Liver (tissue), 8 donors: ENCODE measurements at regions not wholly inside any gene's neighbourhood (a gene's known extent, or its start where the extent isn't known, plus 50 kb on each side); places are given as distances from the start of the nearest gene placed in this dataset.

Source experiments
- DNase-seq: peaks from one replicate; pipeline ENCODE4 v3.0.0-alpha.2; 2017; ENCODE audit warnings: low spot score
- H3K27ac ChIP-seq, 2 donors: one replicate each; pipeline ENCODE4 v1.7.0; 2013; ENCODE audit warnings: inconsistent platforms in 2 of 2, low read length in 2 of 2, control low read depth in 1 of 2, low read depth in 1 of 2, mild to moderate bottlenecking in 1 of 2
- H3K27me3 ChIP-seq, 4 donors: one replicate each; pipeline versions ENCODE4 v1.6.1 to v1.7.0; 2013; ENCODE audit warnings: low read length in 3 of 4, inconsistent platforms in 1 of 4, mild to moderate bottlenecking in 1 of 4, moderate library complexity in 1 of 4; ENCODE audit not compliant: control insufficient read depth in 4 of 4, insufficient read depth in 4 of 4
- H3K36me3 ChIP-seq, 4 donors: one replicate each; pipeline versions ENCODE4 v1.6.1 to v1.7.0; 2013; ENCODE audit warnings: low read length in 3 of 4, mild to moderate bottlenecking in 3 of 4, low read depth in 1 of 4, moderate library complexity in 1 of 4; ENCODE audit not compliant: control insufficient read depth in 4 of 4, insufficient read depth in 3 of 4
- H3K4me1 ChIP-seq, 4 donors: one replicate each; pipeline versions ENCODE4 v1.6.1 to v1.7.0; 2013; ENCODE audit warnings: low read length in 3 of 4, mild to moderate bottlenecking in 3 of 4, moderate library complexity in 1 of 4; ENCODE audit not compliant: control insufficient read depth in 4 of 4, insufficient read depth in 4 of 4
- H3K4me3 ChIP-seq, 3 donors: one replicate each; pipeline versions ENCODE4 v1.6.1 to v1.7.0; 2013; ENCODE audit warnings: low read length in 3 of 3, control low read depth in 1 of 3, low read depth in 1 of 3, mild to moderate bottlenecking in 1 of 3
- H3K9ac ChIP-seq, 2 donors: one replicate each; pipeline ENCODE4 v1.7.0; 2013; ENCODE audit warnings: low read length in 2 of 2, mild to moderate bottlenecking in 2 of 2, moderate library complexity in 2 of 2, control low read depth in 1 of 2, low read depth in 1 of 2
- H3K9me3 ChIP-seq, 4 donors: one replicate each; pipeline versions ENCODE4 v1.6.1 to v1.7.0; 2013; ENCODE audit warnings: low read length in 3 of 4; ENCODE audit not compliant: control insufficient read depth in 4 of 4
- ATF3 ChIP-seq: IDR thresholded peaks from 2 replicates; pipeline ENCODE4 v1.6.1; 2016; ENCODE audit warnings: antibody characterized with exemption
- CTCF ChIP-seq: fragments of 150-350 bp; IDR thresholded peaks from 2 replicates; pipeline ENCODE4 v1.5.1; 2017; ENCODE audit warnings: improper control_type of control experiment, low read depth, low read length; ENCODE audit not compliant: missing input control
- GABPA ChIP-seq, 2 donors: IDR thresholded peaks in 1 of 2; conservative IDR thresholded peaks in 1 of 2; 2 replicates each; pipeline ENCODE4 v1.6.1; 2016; ENCODE audit warnings: antibody characterized with exemption in 2 of 2, mild to moderate bottlenecking in 1 of 2, moderate library complexity in 1 of 2
- MAX ChIP-seq: IDR thresholded peaks from 2 replicates; pipeline ENCODE4 v1.6.1; 2016; ENCODE audit warnings: antibody characterized with exemption
- NR2F2 ChIP-seq: IDR thresholded peaks from 2 replicates; pipeline ENCODE4 v1.6.1; 2016; ENCODE audit warnings: antibody characterized with exemption
- RXRA ChIP-seq, 2 donors: IDR thresholded peaks; 2 replicates each; pipeline ENCODE4 v1.6.1; 2017 to 2018; ENCODE audit warnings: antibody characterized with exemption in 2 of 2, mild to moderate bottlenecking in 1 of 2
- SP1 ChIP-seq: IDR thresholded peaks from 2 replicates; pipeline ENCODE4 v1.6.1; 2018; ENCODE audit warnings: antibody characterized with exemption, mild to moderate bottlenecking
- TAF1 ChIP-seq: conservative IDR thresholded peaks from 2 replicates; pipeline ENCODE4 v1.6.1; 2016; ENCODE audit warnings: antibody characterized with exemption, mild to moderate bottlenecking
- YY1 ChIP-seq: IDR thresholded peaks from 2 replicates; pipeline ENCODE4 v1.6.1; 2016; ENCODE audit warnings: antibody characterized with exemption, mild to moderate bottlenecking
- WGBS: extraction: QIAGEN DNeasy Blood & Tissue Kit; methylation state at CpG from one replicate; pipeline ENCODE4 v1.1.7; 2013; 5-methylcytosine and 5-hydroxymethylcytosine counted together
- TF ChIP-seq, protein P1 (sequence below): IDR thresholded peaks from 2 replicates; pipeline ENCODE4 v1.6.1; 2016; ENCODE audit warnings: antibody characterized with exemption
- donor health status: healthy.
- donor health status: healthy.
- donor health status: healthy.
- donor health status: healthy.
- donor health status: healthy.

DNA sequence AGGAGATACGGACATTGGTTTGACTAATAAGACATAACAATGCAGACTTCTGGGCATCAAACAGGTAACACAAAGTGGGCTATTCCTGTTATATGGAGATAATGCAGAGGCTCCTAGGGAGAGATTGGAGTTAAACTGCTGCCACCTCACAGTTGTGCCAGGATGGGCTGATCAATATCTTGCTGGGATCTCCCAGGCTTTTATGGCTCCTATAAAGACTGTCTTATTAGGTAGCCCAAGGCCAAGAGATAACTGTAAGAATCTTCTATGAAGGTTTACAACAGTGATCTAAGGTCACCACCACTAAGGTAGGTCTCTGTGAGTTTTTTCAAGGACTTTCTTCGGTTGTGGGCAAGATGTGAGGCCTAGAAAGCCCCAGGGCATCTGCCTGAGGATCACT is 345.8 kb downstream of the KLF5 start:
- Histone ChIP-seq H3K9me3 (no peaks in the 10 kb centered on the region), H3K36me3 (no peaks in the 10 kb centered on the region), H3K27ac (no peak overlapping the region), H3K27me3 (no peaks in the 10 kb centered on the region), H3K4me1 (no peaks in the 10 kb centered on the region), H3K9ac (no peak overlapping the region), H3K4me3 (no peak overlapping the region)
- no peak for DNase-seq
- 46% methylated on average over 2 of the region's 2 CpGs for WGBS
- TF ChIP-seq MAX (no peak), NR2F2 (no peak), SP1 (no peak), GABPA (IDR thresholded peaks at IDR 0.05 in 1 of 2, conservative IDR thresholded peaks at IDR 0.05 in 1 of 2) (no peak), TAF1 (no peak), YY1 (no peak), CTCF (no peak)
- TF ChIP-seq, protein P1, sequence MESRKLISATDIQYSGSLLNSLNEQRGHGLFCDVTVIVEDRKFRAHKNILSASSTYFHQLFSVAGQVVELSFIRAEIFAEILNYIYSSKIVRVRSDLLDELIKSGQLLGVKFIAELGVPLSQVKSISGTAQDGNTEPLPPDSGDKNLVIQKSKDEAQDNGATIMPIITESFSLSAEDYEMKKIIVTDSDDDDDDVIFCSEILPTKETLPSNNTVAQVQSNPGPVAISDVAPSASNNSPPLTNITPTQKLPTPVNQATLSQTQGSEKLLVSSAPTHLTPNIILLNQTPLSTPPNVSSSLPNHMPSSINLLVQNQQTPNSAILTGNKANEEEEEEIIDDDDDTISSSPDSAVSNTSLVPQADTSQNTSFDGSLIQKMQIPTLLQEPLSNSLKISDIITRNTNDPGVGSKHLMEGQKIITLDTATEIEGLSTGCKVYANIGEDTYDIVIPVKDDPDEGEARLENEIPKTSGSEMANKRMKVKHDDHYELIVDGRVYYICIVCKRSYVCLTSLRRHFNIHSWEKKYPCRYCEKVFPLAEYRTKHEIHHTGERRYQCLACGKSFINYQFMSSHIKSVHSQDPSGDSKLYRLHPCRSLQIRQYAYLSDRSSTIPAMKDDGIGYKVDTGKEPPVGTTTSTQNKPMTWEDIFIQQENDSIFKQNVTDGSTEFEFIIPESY = no peak

- TF ChIP-seq ATF3 = no peak
- no peak for TF ChIP-seq CTCF
- no peak for TF ChIP-seq RXRA (IDR thresholded peaks at IDR 0.05)
- DNase-seq = no peak
- WGBS = 67% methylated on average over 1 of the region's 1 CpG
- Histone ChIP-seq H3K9me3 (no peaks in the 10 kb centered on the region), H3K4me3 (no peak overlapping the region), H3K36me3 (no peaks in the 10 kb centered on the region), H3K27ac (no peak overlapping the region), H3K27me3 (no peaks in the 10 kb centered on the region), H3K4me1 (no peaks in the 10 kb centered on the region), H3K9ac (no peak overlapping the region)
Observed at GRCh38 chr13:73403355-73404120, 344.7 kb downstream of the KLF5 start.
